ENCODE measurements at regions not wholly inside any gene's neighbourhood (a gene's known extent, or its start where the extent isn't known, plus 50 kb on each side); places are given as distances from the start of the nearest gene placed in this dataset.

GRCh38 chr1:76010802-76011201 is 63.7 kb upstream of the ST6GALNAC3 start:
- H3K36me3 ChIP-seq, result no peaks in the 10 kb centered on the region
- H3K4me2 ChIP-seq, result no peak overlapping the region
- H3K4me1 Mint-ChIP-seq, result peaks cover 23% of the 10 kb centered on the region
- no peak overlapping the region for H3K4me3 ChIP-seq
- no peak overlapping the region for H3K9ac ChIP-seq
- H3K4me1 ChIP-seq, result peaks cover 7% of the 10 kb centered on the region
- no peaks in the 10 kb centered on the region for H3K9me3 ChIP-seq (ENCODE audit: low read depth)
- no peak overlapping the region for H3K27ac Mint-ChIP-seq
- H3F3A ChIP-seq (ENCODE audit: low read depth), result no peaks in the 10 kb centered on the region
- no peaks in the 10 kb centered on the region for H3K27me3 ChIP-seq
- H3K27ac ChIP-seq, result no peak overlapping the region
- H4K20me1 ChIP-seq (ENCODE audit: low read depth), result no peaks in the 10 kb centered on the region
- DNase-seq (ENCODE audit: low spot score), result no peak
- no peaks in the 10 kb centered on the region for H3K36me3 Mint-ChIP-seq
- H3K4me3 Mint-ChIP-seq, result no peak overlapping the region
- H2AFZ ChIP-seq (replicated peaks), result no peak overlapping the region
- peaks cover 4% of the 10 kb centered on the region for H3K9me3 Mint-ChIP-seq
- H3K27me3 Mint-ChIP-seq (ENCODE audit: insufficient read depth, low read depth), result peaks cover 5% of the 10 kb centered on the region
- H3K79me2 ChIP-seq (ENCODE audit: low read depth), result no peaks in the 10 kb centered on the region
- no peak for TF ChIP-seq EZH2phosphoT487 (IDR thresholded peaks at IDR 0.05)
- no peak for TF ChIP-seq CTCF (IDR thresholded peaks at IDR 0.05)
- no peak for TF ChIP-seq EZH2 (IDR thresholded peaks at IDR 0.05)

- Histone ChIP-seq H3F3A (ENCODE audit: low read depth) (no peaks in the 10 kb centered on the region), H2AFZ (replicated peaks) (no peak overlapping the region), H3K27me3 (no peaks in the 10 kb centered on the region), H3K9ac (no peak overlapping the region), H3K9me3 (ENCODE audit: low read depth) (no peaks in the 10 kb centered on the region), H3K4me2 (no peak overlapping the region), H3K79me2 (ENCODE audit: low read depth) (no peaks in the 10 kb centered on the region), H3K36me3 (no peaks in the 10 kb centered on the region), H3K27ac (no peak overlapping the region), H4K20me1 (ENCODE audit: low read depth) (no peaks in the 10 kb centered on the region), H3K4me1 (peaks cover 7% of the 10 kb centered on the region), H3K4me3 (no peak overlapping the region)
- H3K4me1 Mint-ChIP-seq, result peaks cover 23% of the 10 kb centered on the region
- peaks cover 3% of the 10 kb centered on the region for H3K27me3 Mint-ChIP-seq (ENCODE audit: insufficient read depth, low read depth)
- DNase-seq (ENCODE audit: low spot score), result peak; percentile 42
- H3K4me3 Mint-ChIP-seq, result no peak overlapping the region
- no peak overlapping the region for H3K27ac Mint-ChIP-seq
- no peaks in the 10 kb centered on the region for H3K36me3 Mint-ChIP-seq
- TF ChIP-seq CTCF (IDR thresholded peaks at IDR 0.05), result no peak
- no peak for TF ChIP-seq EZH2 (IDR thresholded peaks at IDR 0.05)
- no peak for TF ChIP-seq EZH2phosphoT487 (IDR thresholded peaks at IDR 0.05)
- peaks cover 4% of the 10 kb centered on the region for H3K9me3 Mint-ChIP-seq
Measured at GRCh38 chr1:76012341-76013205, 62.0 kb upstream of the ST6GALNAC3 start.

- Histone ChIP-seq H3F3A (ENCODE audit: low read depth) (no peaks in the 10 kb centered on the region), H4K20me1 (ENCODE audit: low read depth) (no peaks in the 10 kb centered on the region), H3K36me3 (no peaks in the 10 kb centered on the region), H3K79me2 (ENCODE audit: low read depth) (no peaks in the 10 kb centered on the region), H3K27me3 (no peaks in the 10 kb centered on the region), H3K9me3 (ENCODE audit: low read depth) (no peaks in the 10 kb centered on the region), H3K4me3 (no peak overlapping the region), H3K4me1 (peaks cover 7% of the 10 kb centered on the region), H3K4me2 (no peak overlapping the region), H3K27ac (no peak overlapping the region), H2AFZ (replicated peaks) (no peak overlapping the region), H3K9ac (no peak overlapping the region)
- no peak for DNase-seq (ENCODE audit: low spot score)
- TF ChIP-seq EZH2 (IDR thresholded peaks at IDR 0.05) (no peak), CTCF (IDR thresholded peaks at IDR 0.05) (no peak), EZH2phosphoT487 (IDR thresholded peaks at IDR 0.05) (no peak)
- Mint-ChIP-seq H3K36me3 (no peaks in the 10 kb centered on the region), H3K27me3 (ENCODE audit: insufficient read depth, low read depth) (peaks cover 3% of the 10 kb centered on the region), H3K4me1 (peaks cover 24% of the 10 kb centered on the region), H3K27ac (peak overlapping the region; percentile 73), H3K9me3 (peaks cover 4% of the 10 kb centered on the region), H3K4me3 (no peak overlapping the region)
Measured at GRCh38 chr1:76013206-76013581, 61.4 kb upstream of the ST6GALNAC3 start.
